Medulla oblongata (tissue), 1 donor: ENCODE measurements at regions not wholly inside any gene's neighbourhood (a gene's known extent, or its start where the extent isn't known, plus 50 kb on each side); places are given as distances from the start of the nearest gene placed in this dataset.

Experiments
- DNase-seq: peaks from one replicate; pipeline ENCODE4 v3.0.0-alpha.2; 2015; ENCODE audit errors: extremely low spot score

GRCh38 chr3:30167541-30168011 is 438.8 kb upstream of the TGFBR2 start:
- peak; percentile 82 for DNase-seq

DNA sequence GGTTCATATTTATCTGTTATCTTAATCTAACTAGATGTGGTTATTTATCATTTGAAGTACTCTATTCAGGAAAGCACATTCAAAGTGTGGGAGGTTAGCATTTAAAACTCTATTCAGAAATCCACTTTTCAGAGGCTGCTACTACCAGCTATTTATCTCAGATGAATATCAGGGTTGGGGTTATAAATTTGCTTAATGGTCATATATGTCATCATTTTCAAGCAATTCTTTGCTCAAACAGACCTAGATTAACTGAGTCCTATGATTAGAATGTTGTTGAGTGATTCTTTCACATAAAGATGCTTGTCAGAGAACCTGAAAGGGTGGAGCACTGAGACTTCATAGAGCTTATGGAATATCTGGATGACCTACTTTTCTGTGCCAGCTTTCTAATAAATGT is 436.9 kb upstream of the TGFBR2 start:
- DNase-seq: no peak

- DNase-seq: no peak
These were observed 435.5 kb upstream of the TGFBR2 start for GRCh38 chr3:30170681-30171438.

- no peak for DNase-seq
These were observed 432.0 kb upstream of the TGFBR2 start for GRCh38 chr3:30174357-30174756.

GRCh38 chr3:30180310-30181177 is 425.9 kb upstream of the TGFBR2 start:
- no peak for DNase-seq

GRCh38 chr3:30181178-30181465 is 425.3 kb upstream of the TGFBR2 start:
- DNase-seq: no peak

DNA sequence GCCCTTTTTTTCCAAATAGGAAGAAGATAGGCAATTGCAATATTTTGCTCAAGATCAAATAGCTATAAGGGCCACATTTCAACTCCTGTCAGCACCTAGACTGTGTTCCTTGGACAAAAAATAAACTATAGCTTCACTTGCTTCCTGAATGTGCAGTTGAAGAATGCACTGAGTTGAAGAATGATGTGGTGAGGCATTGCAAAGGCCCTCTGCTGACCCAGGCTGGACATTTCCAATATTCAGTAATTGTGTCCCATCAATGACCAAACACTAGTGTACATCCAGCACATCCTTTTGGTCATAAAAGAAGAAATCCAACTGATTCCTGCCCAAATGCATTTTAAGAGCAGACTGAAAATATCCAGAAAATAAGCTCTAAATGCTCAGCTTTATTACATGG is 424.8 kb upstream of the TGFBR2 start:
- no peak for DNase-seq

- no peak for DNase-seq
These were observed 423.0 kb upstream of the TGFBR2 start for GRCh38 chr3:30183421-30183820.

DNA sequence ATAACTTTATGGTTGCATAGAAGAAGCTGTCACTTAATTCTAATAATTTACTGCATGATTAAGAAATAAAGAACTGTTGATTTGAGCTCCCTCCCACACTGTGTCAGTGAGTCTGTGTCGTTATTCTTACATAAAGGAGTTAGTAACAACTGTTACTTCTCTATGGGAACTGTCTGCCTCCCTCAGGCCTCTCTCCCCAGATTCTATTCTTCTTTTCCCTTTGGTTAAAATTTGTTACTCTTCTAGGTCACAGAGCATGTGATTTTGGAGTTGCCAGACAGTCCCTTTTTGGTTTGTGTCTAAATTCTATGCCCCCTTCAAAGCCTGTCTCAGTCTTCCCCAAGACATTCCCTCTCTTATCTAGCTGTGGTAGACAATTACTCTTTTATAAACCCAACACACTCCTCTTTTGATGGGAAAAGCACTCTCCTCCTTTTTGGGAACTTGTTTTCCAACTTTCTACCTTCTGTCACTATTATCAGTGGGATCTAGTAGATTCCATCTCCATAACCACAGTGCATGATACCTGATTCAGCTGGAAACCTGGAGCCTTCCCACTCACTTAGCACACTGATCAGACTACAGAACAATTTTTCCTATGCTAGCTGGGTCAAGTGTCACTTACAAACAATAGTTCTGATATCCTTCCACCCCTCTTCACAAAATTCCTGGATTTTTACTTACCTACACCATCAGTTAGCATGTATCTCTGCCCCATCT is 422.1 kb upstream of the TGFBR2 start:
- no peak for DNase-seq

DNA sequence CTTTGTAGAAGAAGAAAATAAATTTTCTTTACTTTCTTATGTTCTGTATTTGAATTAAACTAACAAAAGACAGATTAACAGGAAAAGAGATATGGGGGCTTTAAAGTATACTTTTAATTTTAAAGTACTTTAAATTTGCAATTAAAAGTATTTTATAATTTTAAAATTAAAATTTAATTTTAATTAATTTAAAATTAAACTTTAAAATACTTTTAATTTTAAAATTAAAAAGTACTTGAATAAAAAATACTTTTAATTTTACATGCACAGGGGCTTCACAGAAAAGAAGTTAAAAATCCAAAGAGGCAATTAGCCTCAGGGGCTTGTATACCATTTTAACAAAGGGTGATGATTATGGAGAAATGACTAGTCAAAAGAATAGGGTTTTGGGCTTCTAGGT is 420.5 kb upstream of the TGFBR2 start:
- no peak for DNase-seq

GRCh38 chr3:30186741-30187219 is 419.6 kb upstream of the TGFBR2 start:
- DNase-seq: no peak

- DNase-seq: no peak
These were observed 419.0 kb upstream of the TGFBR2 start for GRCh38 chr3:30187366-30187765.

GRCh38 chr3:30188713-30189112 is 417.7 kb upstream of the TGFBR2 start:
- no peak for DNase-seq

GRCh38 chr3:30189900-30190299 is 416.5 kb upstream of the TGFBR2 start:
- DNase-seq: no peak

- no peak for DNase-seq
These were observed 412.8 kb upstream of the TGFBR2 start for GRCh38 chr3:30193625-30194044.

- no peak for DNase-seq
These were observed 411.0 kb upstream of the TGFBR2 start for GRCh38 chr3:30195352-30195751.

GRCh38 chr3:30198162-30198561 is 408.2 kb upstream of the TGFBR2 start:
- no peak for DNase-seq

GRCh38 chr3:30199096-30199759 is 407.2 kb upstream of the TGFBR2 start:
- DNase-seq: peak; percentile 86

GRCh38 chr3:30199855-30200254 is 406.5 kb upstream of the TGFBR2 start:
- no peak for DNase-seq

- DNase-seq: no peak
These were observed 404.7 kb upstream of the TGFBR2 start for GRCh38 chr3:30201715-30202114.

GRCh38 chr3:30203301-30203700 is 403.1 kb upstream of the TGFBR2 start:
- DNase-seq: no peak

GRCh38 chr3:30204126-30204525 is 402.3 kb upstream of the TGFBR2 start:
- DNase-seq: no peak
